ENCODE measurements at regions not wholly inside any gene's neighbourhood (a gene's known extent, or its start where the extent isn't known, plus 50 kb on each side); places are given as distances from the start of the nearest gene placed in this dataset.

GRCh38 chr7:106339513-106340246 is 54.9 kb upstream of the NAMPT start:
- Histone ChIP-seq H3K36me3 (ENCODE audit: insufficient read depth in 1 of 2, low read depth in 1 of 2) (no peaks in the 10 kb centered on the region), H3K4me3 (no peak overlapping the region), H3K27me3 (ENCODE audit: insufficient read depth in 3 of 3, low read length in 2 of 3) (peaks cover 0 to 4% (median 0%) of the 10 kb centered on the region in 3 donors), H3K27ac (no peak overlapping the region), H3K9me3 (peaks cover 40% of the 10 kb centered on the region), H3K4me1 (no peaks in the 10 kb centered on the region)
- WGBS, 3 donors: 0 to 88% (median 46%) methylated on average over 1 of the region's 1 CpG
- intact Hi-C loops (cut with DNase I): no loop called here
- TF ChIP-seq CTCF (IDR thresholded peaks at IDR 0.05): no peak
- DNase-seq (no peak), ATAC-seq (no peak)

- H3K27ac ChIP-seq: no peak overlapping the region
- intact Hi-C loops (cut with DNase I): no loop called here
- peaks cover 0 to 4% (median 0%) of the 10 kb centered on the region in 3 donors for H3K27me3 ChIP-seq (ENCODE audit: insufficient read depth in 3 of 3, low read length in 2 of 3)
- WGBS, 3 donors: 50 to 63% (median 57%) methylated on average over 2 of the region's 2 CpGs
- H3K9me3 ChIP-seq: peaks cover 40% of the 10 kb centered on the region
- H3K4me1 ChIP-seq: no peaks in the 10 kb centered on the region
- TF ChIP-seq CTCF (IDR thresholded peaks at IDR 0.05): no peak
- H3K4me3 ChIP-seq: no peak overlapping the region
- no peaks in the 10 kb centered on the region for H3K36me3 ChIP-seq (ENCODE audit: insufficient read depth in 1 of 2, low read depth in 1 of 2)
- DNase-seq (no peak), ATAC-seq (no peak)
Measured at GRCh38 chr7:106337754-106338153, 53.0 kb upstream of the NAMPT start.

- H3K27ac ChIP-seq: no peak overlapping the region
- no peak overlapping the region for H3K4me3 ChIP-seq
- H3K36me3 ChIP-seq (ENCODE audit: insufficient read depth in 1 of 2, low read depth in 1 of 2): no peaks in the 10 kb centered on the region
- no peaks in the 10 kb centered on the region for H3K4me1 ChIP-seq
- H3K9me3 ChIP-seq: peaks cover 31% of the 10 kb centered on the region
- DNase-seq: no peak
- intact Hi-C loops (cut with DNase I): no loop called here
- H3K27me3 ChIP-seq (ENCODE audit: insufficient read depth in 3 of 3, low read length in 2 of 3): peaks cover 0 to under 1% (median 0%) of the 10 kb centered on the region in 3 donors
- no peak for ATAC-seq
- no peak for TF ChIP-seq CTCF (IDR thresholded peaks at IDR 0.05)
Measured at GRCh38 chr7:106335814-106336213, 51.0 kb upstream of the NAMPT start.
